IPS-NIHi7 (cell line): ENCODE measurements at regions not wholly inside any gene's neighbourhood (a gene's known extent, or its start where the extent isn't known, plus 50 kb on each side); places are given as distances from the start of the nearest gene placed in this dataset.
A peak's percentile ranks its signal among the peaks of the same experiment; 100 is the strongest.
"Not testable (repeated sequence)": the region's sequence is repeated elsewhere in the genome, so short reads cannot be mapped to it uniquely, and the experiment has no call there.

Source experiments
- DNase-seq: peaks from one replicate; pipeline ENCODE4 v3.0.0; 2012; ENCODE audit warnings: mixed read lengths; ENCODE audit errors: extremely low spot score

- DNase-seq: peak; percentile 57
Measured at GRCh38 chr16:17748044-17748719, 277.4 kb upstream of the XYLT1 start.

- DNase-seq: no peak
Measured at GRCh38 chr16:17747081-17747756, 276.5 kb upstream of the XYLT1 start.

DNA sequence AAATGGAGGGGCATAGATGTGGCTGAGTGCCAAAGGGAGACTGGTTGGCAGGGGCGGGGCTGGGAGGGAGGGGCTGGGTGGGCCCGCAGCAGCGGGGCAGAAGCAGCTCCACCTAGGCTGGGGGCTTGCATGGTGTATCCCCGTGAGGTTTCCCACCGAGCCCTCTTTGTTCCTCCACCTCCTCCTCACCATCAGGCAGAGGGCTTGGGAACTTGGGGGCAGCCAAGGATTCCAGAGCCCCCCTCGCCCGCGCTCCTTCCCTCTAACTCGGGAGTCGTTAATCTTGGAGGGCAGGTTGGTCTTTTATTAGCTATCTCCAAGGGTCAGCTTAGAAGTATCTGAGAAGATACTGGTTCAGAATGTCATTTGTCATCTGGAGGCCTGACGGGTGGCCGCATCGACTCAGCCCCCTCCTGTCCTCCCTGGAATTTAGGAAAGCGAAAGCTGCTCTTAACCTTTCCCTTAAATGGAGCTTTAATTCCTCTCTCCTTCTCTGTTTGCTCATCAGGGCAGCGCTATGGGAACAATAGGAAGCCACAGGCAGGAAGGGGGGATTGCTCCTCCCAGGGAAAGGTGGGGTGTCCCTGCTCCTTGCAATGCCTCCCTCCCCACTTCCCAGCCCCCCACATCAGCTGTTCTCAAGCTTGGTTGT is 274.3 kb upstream of the XYLT1 start:
- peak; percentile 64 for DNase-seq

DNA sequence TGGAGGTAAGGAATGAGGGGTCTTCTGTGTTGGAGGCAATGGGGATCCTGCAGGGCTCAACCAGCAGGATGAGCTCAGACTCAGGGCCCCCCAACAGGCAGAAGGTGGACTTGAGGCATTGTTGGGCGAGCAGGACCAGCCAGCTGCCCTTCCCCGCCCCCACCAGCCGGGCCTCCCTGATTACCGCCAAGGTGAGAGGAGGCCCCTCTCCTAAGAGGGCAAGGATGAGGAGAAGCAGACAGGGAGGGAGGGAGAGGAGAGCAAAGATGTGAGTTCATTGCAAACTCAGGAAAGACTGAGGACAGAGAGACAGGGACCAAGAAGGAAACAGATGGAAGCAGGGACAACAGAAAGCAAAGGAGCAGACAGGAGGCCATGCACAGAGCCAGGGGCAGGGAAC is 272.8 kb upstream of the XYLT1 start:
- DNase-seq: peak; percentile 26

- DNase-seq: no peak
Measured at GRCh38 chr16:17743158-17743557, 272.4 kb upstream of the XYLT1 start.

DNA sequence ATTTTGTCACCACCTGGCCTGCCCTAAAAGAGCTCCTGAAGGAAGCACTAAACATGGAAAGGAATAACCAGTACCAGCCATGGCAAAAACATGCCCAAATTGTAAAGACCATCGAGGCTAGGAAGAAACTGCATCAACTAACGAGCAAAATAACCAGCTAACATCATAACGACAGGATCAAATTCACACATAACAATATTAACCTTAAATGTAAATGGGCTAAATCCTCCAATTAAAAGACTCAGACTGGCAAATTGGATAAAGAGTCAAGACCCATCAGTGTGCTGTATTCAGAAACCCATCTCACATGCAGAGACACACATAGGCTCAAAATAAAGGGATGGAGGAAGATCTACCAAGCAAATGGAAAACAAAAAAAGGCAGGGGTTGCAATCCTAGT is 264.3 kb upstream of the XYLT1 start:
- DNase-seq: not testable (repeated sequence)

GRCh38 chr16:17729820-17730219 is 259.1 kb upstream of the XYLT1 start:
- DNase-seq: no peak

DNA sequence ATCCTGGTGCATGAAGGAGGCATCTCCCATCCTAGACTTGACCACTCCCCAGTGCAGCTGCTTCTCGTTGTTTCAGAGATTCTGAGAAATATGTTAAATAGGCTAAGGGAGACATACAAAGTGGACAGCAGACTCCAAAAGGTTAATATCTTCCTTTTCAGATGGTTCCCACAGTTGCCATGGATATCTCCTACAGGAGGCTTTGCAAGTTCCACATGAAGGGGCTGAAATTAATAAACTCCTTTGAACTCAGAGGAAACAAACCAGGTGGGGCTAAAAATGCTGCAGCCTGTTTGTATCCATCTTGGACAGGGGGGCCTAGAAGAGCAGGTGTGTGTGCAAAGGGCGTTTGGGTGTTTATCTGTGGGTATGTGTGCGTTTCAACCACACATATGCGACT is 257.4 kb upstream of the XYLT1 start:
- DNase-seq: no peak

- DNase-seq: no peak
Measured at GRCh38 chr16:17724242-17724898, 253.6 kb upstream of the XYLT1 start.

DNA sequence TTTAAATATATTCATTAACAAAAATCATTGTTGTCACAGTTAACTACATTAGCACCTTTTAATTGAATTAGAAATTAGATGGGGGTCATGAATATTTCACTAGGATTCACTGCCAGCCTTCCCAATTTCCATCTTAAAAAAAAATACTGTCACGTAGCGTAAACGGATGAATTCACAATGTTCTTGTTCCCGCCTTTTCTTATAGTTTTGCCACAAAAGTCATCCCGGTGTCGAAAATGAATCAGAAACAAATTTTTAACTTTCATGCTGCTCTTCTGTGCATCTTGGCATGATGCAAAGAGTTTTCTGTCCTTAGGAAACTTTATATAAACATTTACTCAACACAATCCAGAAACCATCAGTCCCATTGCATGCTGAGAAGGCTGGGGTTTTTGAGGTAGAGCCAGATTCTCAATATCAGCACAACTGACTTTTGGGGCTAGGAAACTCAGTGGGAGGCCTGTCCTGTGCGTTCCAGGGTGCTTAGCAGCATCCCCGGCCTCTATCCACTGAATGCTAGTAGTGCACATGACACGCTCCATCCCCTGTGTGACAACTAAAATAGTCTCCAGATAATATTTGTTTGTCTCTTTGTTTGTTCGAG is 252.9 kb upstream of the XYLT1 start:
- DNase-seq: no peak

DNA sequence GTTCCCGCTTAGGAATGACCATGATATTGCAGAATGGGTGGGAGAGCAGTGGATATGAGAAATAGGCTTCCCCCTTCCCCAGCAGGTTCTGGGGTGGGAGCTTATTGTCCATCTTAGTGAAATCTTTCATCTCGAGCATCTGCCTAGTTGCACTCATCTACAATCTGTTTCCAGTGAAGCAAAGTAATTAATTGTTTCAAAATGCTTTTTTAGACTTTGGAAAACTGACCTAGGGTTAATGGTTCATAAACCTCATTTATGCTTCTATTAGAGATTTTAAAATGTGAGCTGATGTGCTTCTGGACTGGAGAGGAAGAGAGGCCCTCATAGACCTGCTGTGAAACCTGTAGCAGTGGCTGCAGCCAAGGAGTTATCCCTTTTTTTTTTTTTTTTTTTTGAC is 247.7 kb upstream of the XYLT1 start:
- no peak for DNase-seq

DNA sequence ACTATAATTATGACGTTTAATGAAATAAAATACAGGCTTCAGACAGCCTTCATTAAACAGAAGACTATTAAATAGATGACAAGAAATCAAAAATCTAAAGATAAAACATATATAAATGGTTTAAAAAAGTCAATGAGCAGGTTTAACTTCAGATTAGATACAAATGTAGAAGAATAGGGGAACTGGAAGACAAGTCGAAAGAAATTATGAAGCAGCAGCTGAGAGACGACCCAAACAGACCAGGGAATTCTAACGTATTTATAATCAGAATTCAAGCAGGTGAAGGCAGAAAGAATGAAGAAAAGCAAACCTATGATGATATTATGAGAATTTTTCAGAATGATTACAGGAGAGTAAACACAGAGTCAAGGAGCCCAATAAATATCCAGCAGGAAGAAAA is 235.1 kb upstream of the XYLT1 start:
- DNase-seq: no peak

DNA sequence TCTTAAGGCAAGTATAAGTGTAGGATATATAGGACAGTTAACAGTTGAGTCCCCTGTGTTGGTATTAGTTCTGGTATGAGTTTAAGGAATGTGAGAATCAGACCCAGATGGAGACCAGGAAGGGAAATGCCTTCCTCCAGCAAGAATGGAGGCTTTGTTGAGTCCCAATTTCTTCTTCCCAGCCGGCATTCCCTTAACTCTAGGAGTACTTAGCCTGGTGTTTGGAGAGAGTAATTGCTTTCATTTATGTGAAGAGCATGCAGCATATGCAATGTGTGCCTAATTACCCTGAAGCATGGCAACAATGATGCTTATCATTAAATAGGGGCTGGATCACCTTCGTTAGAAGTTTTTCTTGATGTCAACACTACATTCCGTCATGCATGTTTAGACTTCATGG is 225.9 kb upstream of the XYLT1 start:
- DNase-seq: no peak

DNA sequence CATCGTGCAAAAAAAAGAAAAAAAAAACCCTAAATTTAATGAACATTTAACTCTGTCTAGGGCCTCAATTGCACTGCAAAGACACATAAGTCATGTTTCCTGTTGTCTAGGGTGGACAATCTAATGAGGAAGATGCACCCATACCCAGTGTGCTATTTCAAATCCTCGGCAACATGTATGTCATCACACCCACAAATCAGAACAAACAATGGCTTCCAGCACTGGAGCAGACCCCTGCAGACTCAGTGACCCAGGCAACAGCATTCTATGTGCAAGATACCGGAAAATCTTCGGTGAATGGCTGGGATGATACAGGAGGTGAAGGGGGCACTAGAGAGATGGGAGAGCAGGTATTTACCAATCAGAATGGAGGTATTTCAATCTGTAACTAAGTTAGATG is 221.7 kb upstream of the XYLT1 start:
- no peak for DNase-seq

- DNase-seq: no peak
Measured at GRCh38 chr16:17691899-17692176, 221.1 kb upstream of the XYLT1 start.

- no peak for DNase-seq
Measured at GRCh38 chr16:17691106-17691898, 220.5 kb upstream of the XYLT1 start.

DNA sequence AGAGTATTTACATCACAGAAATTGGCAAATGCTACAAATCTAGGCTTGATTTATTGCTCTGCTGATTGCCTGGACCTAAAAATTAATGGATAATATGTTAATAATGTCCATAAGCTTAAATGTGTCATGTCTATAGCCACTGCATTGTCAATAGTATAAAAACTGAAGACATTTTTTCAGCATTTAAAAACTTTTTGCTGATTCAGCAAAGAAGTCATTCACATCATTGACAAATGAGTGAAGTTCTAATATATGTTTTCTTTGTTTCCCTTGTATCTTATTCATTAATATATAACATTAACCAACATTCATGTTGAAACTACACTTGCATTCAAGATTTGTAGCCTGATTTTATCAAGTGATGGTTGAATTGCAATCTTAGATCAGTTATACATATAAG is 214.7 kb upstream of the XYLT1 start:
- DNase-seq: no peak

DNA sequence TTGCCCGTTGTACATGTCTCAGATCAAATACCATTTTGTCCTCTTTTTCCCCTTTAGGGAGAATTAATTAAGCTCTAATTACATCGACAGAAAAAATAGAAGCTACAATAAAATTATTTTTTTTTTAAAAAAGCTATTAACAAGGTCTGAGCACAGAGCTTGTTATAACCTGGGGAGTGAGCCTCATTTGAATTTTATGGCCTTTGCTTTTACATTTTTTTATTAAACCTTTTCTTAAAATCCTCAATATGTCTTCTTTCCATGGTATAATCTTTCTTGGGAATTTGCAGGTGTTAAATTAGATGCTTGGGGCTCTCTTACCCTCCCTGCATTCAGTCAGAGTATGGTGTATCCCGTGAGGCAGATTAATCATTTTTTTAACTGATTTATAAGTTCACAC is 212.5 kb upstream of the XYLT1 start:
- DNase-seq: no peak

DNA sequence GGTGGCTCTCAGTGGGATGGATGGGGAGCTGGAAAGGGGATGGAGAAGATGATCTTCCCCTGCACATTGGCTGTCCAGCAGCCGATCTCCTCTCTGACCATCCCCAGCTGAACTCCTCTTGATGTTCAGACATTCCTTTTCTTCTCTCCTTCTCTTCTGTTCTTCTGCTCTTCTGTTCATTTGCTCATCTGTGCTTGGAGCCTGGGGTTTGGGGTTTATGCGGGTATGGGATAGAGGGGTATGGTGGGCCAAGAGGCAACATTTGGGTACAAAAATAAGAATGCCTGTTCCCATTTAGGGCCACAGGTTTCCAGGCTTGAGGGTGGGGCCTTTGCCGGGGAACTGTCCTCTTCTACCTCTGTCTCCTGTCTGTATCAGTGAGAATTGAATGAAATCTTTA is 205.4 kb upstream of the XYLT1 start:
- DNase-seq: no peak

GRCh38 chr16:17668386-17668785 is 197.6 kb upstream of the XYLT1 start:
- no peak for DNase-seq

GRCh38 chr16:17666293-17666692 is 195.5 kb upstream of the XYLT1 start:
- no peak for DNase-seq

DNA sequence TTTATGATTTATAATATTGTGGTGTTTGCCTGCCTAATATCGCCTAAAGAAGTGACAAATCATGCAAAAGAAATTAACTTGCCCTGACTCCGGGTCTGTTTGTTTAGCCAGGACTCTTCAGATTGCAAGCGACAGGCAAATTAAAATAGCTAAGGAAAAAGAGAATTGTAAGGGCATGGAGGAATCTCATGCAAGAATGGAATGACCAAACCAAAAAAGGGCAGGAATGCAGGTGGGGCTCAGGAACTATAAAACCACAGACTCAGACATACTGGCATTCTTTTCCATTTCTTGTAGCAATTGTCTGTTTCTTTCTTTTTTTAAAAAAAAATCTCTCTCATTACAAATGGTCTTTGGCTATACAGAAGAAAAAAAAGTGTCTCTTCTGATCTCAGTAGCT is 188.1 kb upstream of the XYLT1 start:
- DNase-seq: no peak
